ENCODE measurements at regions not wholly inside any gene's neighbourhood (a gene's known extent, or its start where the extent isn't known, plus 50 kb on each side); places are given as distances from the start of the nearest gene placed in this dataset.

GRCh38 chr1:228839656-228840055, 104.4 kb downstream of the RHOU start:
- TF ChIP-seq YY1 (IDR thresholded peaks at IDR 0.05; ENCODE audit: insufficient read depth, insufficient read length) (no peak), SUZ12 (IDR thresholded peaks at IDR 0.05; ENCODE audit: extremely low read depth, insufficient read depth, insufficient read length) (no peak)

All from NT2/D1 (cell line).